Calu3 (cell line): ENCODE measurements at regions not wholly inside any gene's neighbourhood (a gene's known extent, or its start where the extent isn't known, plus 50 kb on each side); places are given as distances from the start of the nearest gene placed in this dataset.
"Not testable (repeated sequence)": the region's sequence is repeated elsewhere in the genome, so short reads cannot be mapped to it uniquely, and the experiment has no call there.

Experiments used
- BruUV-seq: library from RNA; stranded (reverse); fragments of 400-500 nt; replicated peaks from 2 replicates; lab custom pipeline; 2021; lab: Mats Ljungman, UMichigan
- CTCF ChIA-PET: fragments of 300-600 bp; sonication (Branson Sonifier 250); formaldehyde crosslinking; loops from one replicate; lab custom pipeline; 2022; ENCODE audit warnings: antibody characterized with exemption; lab: Charles Lee
- DNase-seq: peaks from one replicate; pipeline ENCODE4 v3.0.0; 2022
- H3K27ac Mint-ChIP-seq: one replicate; pipeline ENCODE4 v1.8.0; 2022; ENCODE audit warnings: mixed read lengths; ENCODE audit not compliant: unreplicated experiment
- H3K27me3 Mint-ChIP-seq: one replicate; pipeline ENCODE4 v1.8.0; 2022; ENCODE audit warnings: mixed read lengths; ENCODE audit not compliant: unreplicated experiment
- H3K36me3 Mint-ChIP-seq: one replicate; pipeline ENCODE4 v1.8.0; 2022; ENCODE audit warnings: mild to moderate bottlenecking, moderate library complexity, mixed read lengths; ENCODE audit not compliant: insufficient read depth, unreplicated experiment
- H3K4me1 Mint-ChIP-seq: one replicate; pipeline ENCODE4 v1.8.0; 2022; ENCODE audit warnings: mild to moderate bottlenecking, low read depth, mixed read lengths; ENCODE audit not compliant: unreplicated experiment
- H3K4me3 Mint-ChIP-seq: one replicate; pipeline ENCODE4 v1.8.0; 2022; ENCODE audit warnings: mild to moderate bottlenecking, low read depth, moderate library complexity, mixed read lengths; ENCODE audit not compliant: unreplicated experiment
- H3K9me3 Mint-ChIP-seq: one replicate; pipeline ENCODE4 v1.8.0; 2022; ENCODE audit warnings: low read depth, mixed read lengths; ENCODE audit not compliant: unreplicated experiment
- intact Hi-C: fragments of 100-400 bp; cut with micrococcal nuclease; formaldehyde crosslinking; loops from one replicate; pipeline ENCODE4 v1.10.0; 2022; ENCODE audit not compliant: unreplicated experiment
- TF ChIP-seq, protein P1 (sequence below): fragments of 200-600 bp; IDR thresholded peaks from one replicate; pipeline ENCODE4 v1.8.0; 2022; ENCODE audit warnings: antibody characterized with exemption; ENCODE audit not compliant: unreplicated experiment

DNA sequence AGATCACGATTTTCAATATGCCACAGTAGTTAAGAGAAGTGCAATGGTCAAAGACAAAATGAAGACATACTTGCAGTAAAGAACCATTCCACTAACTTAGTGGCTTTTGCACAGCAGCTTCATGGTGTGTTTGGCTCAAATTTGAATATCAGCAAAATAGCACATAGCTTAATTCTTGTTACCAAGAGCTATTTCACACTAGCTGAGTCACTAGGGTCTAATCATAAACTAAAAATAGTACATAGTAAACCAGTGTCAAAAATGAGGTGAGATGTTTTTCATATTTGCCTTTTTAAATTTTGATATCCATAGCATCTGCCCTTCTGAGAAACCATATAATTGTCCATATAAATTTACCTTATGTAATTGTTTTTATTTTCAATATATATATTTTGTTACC lies 325.0 kb upstream of the LUZP2 start:
- intact Hi-C loops: no loop called here
- BruUV-seq: no TSS peak
- H3K27ac Mint-ChIP-seq: no peak overlapping the region
- CTCF ChIA-PET: interaction anchor here (1.0 kb wide), 1 partner anchor 779 kb away, joined by 3 read pairs; no protein-coding TSS in a partner anchor
- no peaks in the 10 kb centered on the region for H3K27me3 Mint-ChIP-seq
- H3K9me3 Mint-ChIP-seq: no peaks in the 10 kb centered on the region
- DNase-seq: no peak
- TF ChIP-seq, protein P1, sequence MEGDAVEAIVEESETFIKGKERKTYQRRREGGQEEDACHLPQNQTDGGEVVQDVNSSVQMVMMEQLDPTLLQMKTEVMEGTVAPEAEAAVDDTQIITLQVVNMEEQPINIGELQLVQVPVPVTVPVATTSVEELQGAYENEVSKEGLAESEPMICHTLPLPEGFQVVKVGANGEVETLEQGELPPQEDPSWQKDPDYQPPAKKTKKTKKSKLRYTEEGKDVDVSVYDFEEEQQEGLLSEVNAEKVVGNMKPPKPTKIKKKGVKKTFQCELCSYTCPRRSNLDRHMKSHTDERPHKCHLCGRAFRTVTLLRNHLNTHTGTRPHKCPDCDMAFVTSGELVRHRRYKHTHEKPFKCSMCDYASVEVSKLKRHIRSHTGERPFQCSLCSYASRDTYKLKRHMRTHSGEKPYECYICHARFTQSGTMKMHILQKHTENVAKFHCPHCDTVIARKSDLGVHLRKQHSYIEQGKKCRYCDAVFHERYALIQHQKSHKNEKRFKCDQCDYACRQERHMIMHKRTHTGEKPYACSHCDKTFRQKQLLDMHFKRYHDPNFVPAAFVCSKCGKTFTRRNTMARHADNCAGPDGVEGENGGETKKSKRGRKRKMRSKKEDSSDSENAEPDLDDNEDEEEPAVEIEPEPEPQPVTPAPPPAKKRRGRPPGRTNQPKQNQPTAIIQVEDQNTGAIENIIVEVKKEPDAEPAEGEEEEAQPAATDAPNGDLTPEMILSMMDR: no peak
- no peaks in the 10 kb centered on the region for H3K36me3 Mint-ChIP-seq
- no peaks in the 10 kb centered on the region for H3K4me1 Mint-ChIP-seq
- no peak overlapping the region for H3K4me3 Mint-ChIP-seq

DNA sequence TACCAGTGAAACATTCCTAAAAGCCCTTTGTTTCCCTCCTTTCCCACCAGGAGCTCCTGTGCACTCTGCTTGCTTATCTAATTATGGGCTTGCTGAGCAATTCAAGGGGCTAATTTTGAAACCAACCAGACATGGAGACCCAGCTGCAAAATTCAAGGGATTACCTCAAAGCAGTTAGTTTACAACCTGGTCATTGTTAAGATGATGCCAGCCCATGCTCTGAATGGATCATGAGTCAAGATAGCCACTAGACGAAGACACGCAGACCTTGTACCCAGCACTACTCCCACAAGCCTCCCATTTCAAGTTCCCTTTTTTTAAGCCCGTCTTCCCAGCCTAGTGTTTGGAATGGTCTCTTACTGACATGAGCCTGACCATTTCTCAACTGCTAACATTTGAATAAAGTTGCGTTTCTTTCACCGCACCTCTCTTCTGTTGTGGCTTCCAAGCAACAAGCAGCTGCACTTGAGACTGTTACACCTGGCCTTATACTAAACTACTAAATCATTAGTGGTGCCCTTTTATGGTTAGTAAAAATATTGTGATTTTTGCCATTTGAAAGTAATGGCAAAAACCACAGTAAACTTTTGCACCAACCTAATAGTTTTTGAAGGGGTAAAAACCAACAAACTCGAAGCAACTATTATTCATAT lies 315.3 kb upstream of the LUZP2 start:
- Mint-ChIP-seq H3K36me3 (no peaks in the 10 kb centered on the region), H3K9me3 (peaks cover 3% of the 10 kb centered on the region), H3K27ac (no peak overlapping the region), H3K4me3 (no peak overlapping the region), H3K4me1 (peaks cover 9% of the 10 kb centered on the region), H3K27me3 (no peaks in the 10 kb centered on the region)
- intact Hi-C loops: no loop called here
- no peak for DNase-seq
- TF ChIP-seq, protein P1: no peak
- no TSS peak for BruUV-seq
- CTCF ChIA-PET: interaction anchor here (0.6 kb wide), 1 partner anchor 1088 kb away, joined by 4 read pairs; no protein-coding TSS in a partner anchor

DNA sequence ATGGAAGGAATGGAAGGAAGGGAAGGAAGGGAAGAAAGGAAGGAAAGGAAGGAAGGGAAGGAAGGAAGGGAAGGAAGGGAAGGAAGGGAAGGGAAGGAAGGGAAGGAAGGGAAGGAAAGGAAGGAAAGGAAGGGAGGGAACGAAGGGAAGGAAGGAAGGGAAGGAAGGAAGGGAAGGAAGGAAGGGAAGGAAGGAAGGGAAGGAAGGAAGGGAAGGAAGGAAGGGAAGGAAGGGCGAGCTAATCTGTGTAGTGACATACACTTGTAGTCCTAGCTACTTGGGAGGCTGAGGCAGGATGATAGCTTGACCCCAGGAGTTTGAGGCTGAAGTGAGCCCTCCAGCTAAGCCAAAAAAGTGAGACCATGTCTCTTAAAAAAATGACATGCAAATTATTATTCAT lies 311.3 kb upstream of the LUZP2 start:
- H3K4me1 Mint-ChIP-seq, intact Hi-C loops, CTCF ChIA-PET, H3K36me3 Mint-ChIP-seq, BruUV-seq, H3K9me3 Mint-ChIP-seq, DNase-seq, H3K4me3 Mint-ChIP-seq, H3K27me3 Mint-ChIP-seq, H3K27ac Mint-ChIP-seq: not testable (repeated sequence)

DNA sequence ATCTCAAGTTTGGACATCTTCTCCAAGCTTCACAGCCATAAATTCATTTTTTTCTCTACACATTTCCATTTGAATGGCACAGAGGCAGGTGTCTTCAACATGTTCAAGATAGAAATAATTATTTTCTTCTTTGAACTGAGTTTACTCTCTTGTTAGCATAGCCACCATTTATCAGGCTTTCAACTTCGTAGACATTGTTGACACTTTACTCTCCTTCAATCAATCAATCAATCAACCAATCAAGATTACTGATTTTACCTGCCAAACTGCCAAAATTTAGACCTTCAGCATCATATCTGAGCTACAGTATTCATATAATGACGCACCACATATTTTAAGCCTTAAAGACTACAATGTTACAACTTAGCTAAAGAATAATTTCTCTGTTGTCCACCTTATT lies 300.1 kb upstream of the LUZP2 start:
- BruUV-seq: no TSS peak
- intact Hi-C loops: no loop called here
- CTCF ChIA-PET: no interaction called here
- Mint-ChIP-seq H3K4me3 (no peak overlapping the region), H3K27ac (no peak overlapping the region), H3K36me3 (no peaks in the 10 kb centered on the region), H3K4me1 (no peaks in the 10 kb centered on the region), H3K9me3 (peaks cover 9% of the 10 kb centered on the region), H3K27me3 (no peaks in the 10 kb centered on the region)
- DNase-seq: no peak
- TF ChIP-seq, protein P1: no peak

DNA sequence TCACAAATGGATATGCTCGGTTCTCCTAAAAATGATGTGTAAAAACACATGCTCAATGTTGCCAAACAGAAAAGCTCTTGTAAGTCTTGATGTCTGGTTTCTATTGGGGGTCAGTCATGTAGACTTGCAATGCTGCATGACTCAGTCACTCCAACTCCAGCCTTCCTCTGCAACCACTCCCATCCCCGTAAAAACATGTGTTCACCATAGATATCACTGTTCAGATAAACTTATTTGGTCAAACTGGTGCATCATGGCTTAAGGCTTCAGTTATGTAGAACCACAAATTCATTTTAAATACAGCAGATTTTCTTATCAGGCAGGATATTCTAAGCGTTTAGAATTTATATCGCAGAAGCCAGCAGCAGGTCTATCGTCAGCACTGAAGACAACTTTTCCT lies 298.4 kb upstream of the LUZP2 start:
- DNase-seq: no peak
- no TSS peak for BruUV-seq
- CTCF ChIA-PET: no interaction called here
- H3K36me3 Mint-ChIP-seq: no peaks in the 10 kb centered on the region
- no peaks in the 10 kb centered on the region for H3K27me3 Mint-ChIP-seq
- peaks cover 5% of the 10 kb centered on the region for H3K9me3 Mint-ChIP-seq
- intact Hi-C loops: no loop called here
- TF ChIP-seq, protein P1: no peak
- H3K27ac Mint-ChIP-seq: no peak overlapping the region
- H3K4me1 Mint-ChIP-seq: no peaks in the 10 kb centered on the region
- H3K4me3 Mint-ChIP-seq: no peak overlapping the region
